ENCODE measurements at regions not wholly inside any gene's neighbourhood (a gene's known extent, or its start where the extent isn't known, plus 50 kb on each side); places are given as distances from the start of the nearest gene placed in this dataset.

GRCh38 chr10:78285226-78285625 lies 251.6 kb downstream of the RPS24 start:
- Histone ChIP-seq H3K9me3 (ENCODE audit: low read depth, low read length) (no peaks in the 10 kb centered on the region), H3K9ac (ENCODE audit: insufficient read length) (no peak overlapping the region), H3K4me3 (no peak overlapping the region), H3K36me3 (ENCODE audit: insufficient read depth, low read length) (no peaks in the 10 kb centered on the region), H3K27ac (no peak overlapping the region)
- TF ChIP-seq EZH2 (IDR thresholded peaks at IDR 0.05) (no peak), POLR2AphosphoS5 (IDR thresholded peaks at IDR 0.05; ENCODE audit: borderline replicate concordance, low read depth, low read length) (no peak), FOXP2 (optimal IDR thresholded peaks at IDR 0.05; ENCODE audit: control extremely low read depth, extremely low read length, insufficient read depth) (no peak)
- no peak for DNase-seq (ENCODE audit: low read depth, low spot score)

GRCh38 chr10:78286186-78286585 lies 252.5 kb downstream of the RPS24 start:
- TF ChIP-seq FOXP2 (optimal IDR thresholded peaks at IDR 0.05; ENCODE audit: control extremely low read depth, extremely low read length, insufficient read depth) = no peak
- TF ChIP-seq POLR2AphosphoS5 (IDR thresholded peaks at IDR 0.05; ENCODE audit: borderline replicate concordance, low read depth, low read length) = no peak
- TF ChIP-seq EZH2 (IDR thresholded peaks at IDR 0.05) = no peak
- no peak for DNase-seq (ENCODE audit: low read depth, low spot score)

GRCh38 chr10:78286668-78287067 lies 253.0 kb downstream of the RPS24 start:
- DNase-seq (ENCODE audit: low read depth, low spot score) = no peak
- Histone ChIP-seq H3K9me3 (ENCODE audit: low read depth, low read length) (no peaks in the 10 kb centered on the region), H3K4me3 (no peak overlapping the region), H3K27ac (no peak overlapping the region), H3K9ac (ENCODE audit: insufficient read length) (no peak overlapping the region), H3K36me3 (ENCODE audit: insufficient read depth, low read length) (no peaks in the 10 kb centered on the region)
- TF ChIP-seq POLR2AphosphoS5 (IDR thresholded peaks at IDR 0.05; ENCODE audit: borderline replicate concordance, low read depth, low read length) (no peak), FOXP2 (optimal IDR thresholded peaks at IDR 0.05; ENCODE audit: control extremely low read depth, extremely low read length, insufficient read depth) (no peak), EZH2 (IDR thresholded peaks at IDR 0.05) (no peak)

More at GRCh38 chr10:78286186-78286585, 252.5 kb downstream of the RPS24 start:
- Histone ChIP-seq H3K9me3 (ENCODE audit: low read depth, low read length) (no peaks in the 10 kb centered on the region), H3K9ac (ENCODE audit: insufficient read length) (no peak overlapping the region), H3K36me3 (ENCODE audit: insufficient read depth, low read length) (no peaks in the 10 kb centered on the region), H3K4me3 (no peak overlapping the region), H3K27ac (no peak overlapping the region)

- Histone ChIP-seq H3K4me3 (no peak overlapping the region), H3K9me3 (ENCODE audit: low read depth, low read length) (no peaks in the 10 kb centered on the region), H3K9ac (ENCODE audit: insufficient read length) (no peak overlapping the region), H3K36me3 (ENCODE audit: insufficient read depth, low read length) (no peaks in the 10 kb centered on the region), H3K27ac (no peak overlapping the region)
- TF ChIP-seq FOXP2 (optimal IDR thresholded peaks at IDR 0.05; ENCODE audit: control extremely low read depth, extremely low read length, insufficient read depth) (no peak), POLR2AphosphoS5 (IDR thresholded peaks at IDR 0.05; ENCODE audit: borderline replicate concordance, low read depth, low read length) (no peak), EZH2 (IDR thresholded peaks at IDR 0.05) (no peak)
- no peak for DNase-seq (ENCODE audit: low read depth, low spot score)
Measured at GRCh38 chr10:78287618-78288017, 254.0 kb downstream of the RPS24 start.

GRCh38 chr10:78288663-78289062 lies 255.0 kb downstream of the RPS24 start:
- Histone ChIP-seq H3K9me3 (ENCODE audit: low read depth, low read length) (no peaks in the 10 kb centered on the region), H3K36me3 (ENCODE audit: insufficient read depth, low read length) (no peaks in the 10 kb centered on the region), H3K4me3 (no peak overlapping the region), H3K27ac (no peak overlapping the region), H3K9ac (ENCODE audit: insufficient read length) (no peak overlapping the region)
- no peak for DNase-seq (ENCODE audit: low read depth, low spot score)
- no peak for TF ChIP-seq FOXP2 (optimal IDR thresholded peaks at IDR 0.05; ENCODE audit: control extremely low read depth, extremely low read length, insufficient read depth)
- no peak for TF ChIP-seq POLR2AphosphoS5 (IDR thresholded peaks at IDR 0.05; ENCODE audit: borderline replicate concordance, low read depth, low read length)
- TF ChIP-seq EZH2 (IDR thresholded peaks at IDR 0.05) = no peak

GRCh38 chr10:78290131-78290750 lies 256.6 kb downstream of the RPS24 start:
- Histone ChIP-seq H3K9me3 (ENCODE audit: low read depth, low read length) (no peaks in the 10 kb centered on the region), H3K9ac (ENCODE audit: insufficient read length) (no peak overlapping the region), H3K36me3 (ENCODE audit: insufficient read depth, low read length) (no peaks in the 10 kb centered on the region), H3K4me3 (no peak overlapping the region), H3K27ac (no peak overlapping the region)
- no peak for TF ChIP-seq EZH2 (IDR thresholded peaks at IDR 0.05)
- no peak for TF ChIP-seq POLR2AphosphoS5 (IDR thresholded peaks at IDR 0.05; ENCODE audit: borderline replicate concordance, low read depth, low read length)
- TF ChIP-seq FOXP2 (optimal IDR thresholded peaks at IDR 0.05; ENCODE audit: control extremely low read depth, extremely low read length, insufficient read depth) = no peak
- DNase-seq (ENCODE audit: low read depth, low spot score) = no peak

- Histone ChIP-seq H3K36me3 (ENCODE audit: insufficient read depth, low read length) (no peaks in the 10 kb centered on the region), H3K27ac (no peak overlapping the region), H3K9ac (ENCODE audit: insufficient read length) (no peak overlapping the region), H3K4me3 (no peak overlapping the region), H3K9me3 (ENCODE audit: low read depth, low read length) (no peaks in the 10 kb centered on the region)
- no peak for DNase-seq (ENCODE audit: low read depth, low spot score)
- no peak for TF ChIP-seq FOXP2 (optimal IDR thresholded peaks at IDR 0.05; ENCODE audit: control extremely low read depth, extremely low read length, insufficient read depth)
- TF ChIP-seq EZH2 (IDR thresholded peaks at IDR 0.05) = no peak
- no peak for TF ChIP-seq POLR2AphosphoS5 (IDR thresholded peaks at IDR 0.05; ENCODE audit: borderline replicate concordance, low read depth, low read length)
Measured at GRCh38 chr10:78291722-78292121, 258.1 kb downstream of the RPS24 start.

- Histone ChIP-seq H3K27ac (no peak overlapping the region), H3K9ac (ENCODE audit: insufficient read length) (no peak overlapping the region), H3K4me3 (no peak overlapping the region), H3K9me3 (ENCODE audit: low read depth, low read length) (no peaks in the 10 kb centered on the region), H3K36me3 (ENCODE audit: insufficient read depth, low read length) (no peaks in the 10 kb centered on the region)
- no peak for TF ChIP-seq EZH2 (IDR thresholded peaks at IDR 0.05)
- TF ChIP-seq POLR2AphosphoS5 (IDR thresholded peaks at IDR 0.05; ENCODE audit: borderline replicate concordance, low read depth, low read length) = no peak
- TF ChIP-seq FOXP2 (optimal IDR thresholded peaks at IDR 0.05; ENCODE audit: control extremely low read depth, extremely low read length, insufficient read depth) = no peak
- no peak for DNase-seq (ENCODE audit: low read depth, low spot score)
Measured at GRCh38 chr10:78292250-78292981, 258.8 kb downstream of the RPS24 start.

Measured in SK-N-MC (cell line).